ENCODE measurements at regions not wholly inside any gene's neighbourhood (a gene's known extent, or its start where the extent isn't known, plus 50 kb on each side); places are given as distances from the start of the nearest gene placed in this dataset.

- DNase-seq (no peak), ATAC-seq (no peak)
- H3K4me3 ChIP-seq: no peak overlapping the region
- no peaks in the 10 kb centered on the region for H3K9me3 ChIP-seq
- no peaks in the 10 kb centered on the region for H3K27me3 ChIP-seq (ENCODE audit: insufficient read depth in 3 of 3, low read length in 2 of 3)
- no peak overlapping the region for H3K27ac ChIP-seq
- H3K4me1 ChIP-seq: no peaks in the 10 kb centered on the region
- intact Hi-C loops (cut with DNase I): no loop called here
- TF ChIP-seq CTCF (IDR thresholded peaks at IDR 0.05): no peak
- WGBS, 3 donors: 90 to 92% (median 91%) methylated on average over 3 of the region's 3 CpGs
- no peaks in the 10 kb centered on the region for H3K36me3 ChIP-seq (ENCODE audit: insufficient read depth in 1 of 2, low read depth in 1 of 2)
These were observed 396.1 kb downstream of the PAX1 start for GRCh38 chr20:22101606-22102005.

- Histone ChIP-seq H3K4me3 (no peak overlapping the region), H3K36me3 (ENCODE audit: insufficient read depth in 1 of 2, low read depth in 1 of 2) (no peaks in the 10 kb centered on the region), H3K27ac (no peak overlapping the region), H3K4me1 (no peaks in the 10 kb centered on the region), H3K9me3 (no peaks in the 10 kb centered on the region), H3K27me3 (ENCODE audit: insufficient read depth in 3 of 3, low read length in 2 of 3) (no peaks in the 10 kb centered on the region)
- ATAC-seq (no peak), DNase-seq (no peak)
- intact Hi-C loops (cut with DNase I): no loop called here
- TF ChIP-seq CTCF (IDR thresholded peaks at IDR 0.05): no peak
- WGBS, 3 donors: 22 to 31% (median 25%) methylated on average over 6 of the region's 6 CpGs
These were observed 395.2 kb downstream of the PAX1 start for GRCh38 chr20:22100686-22101085.

GRCh38 chr20:22099348-22099747, 393.9 kb downstream of the PAX1 start:
- Histone ChIP-seq H3K27ac (no peak overlapping the region), H3K9me3 (no peaks in the 10 kb centered on the region), H3K27me3 (ENCODE audit: insufficient read depth in 3 of 3, low read length in 2 of 3) (no peaks in the 10 kb centered on the region), H3K4me3 (no peak overlapping the region), H3K36me3 (ENCODE audit: insufficient read depth in 1 of 2, low read depth in 1 of 2) (no peaks in the 10 kb centered on the region), H3K4me1 (no peaks in the 10 kb centered on the region)
- intact Hi-C loops (cut with DNase I): no loop called here
- ATAC-seq (no peak), DNase-seq (no peak)
- TF ChIP-seq CTCF (IDR thresholded peaks at IDR 0.05): no peak
- WGBS, 3 donors: 83 to 87% (median 85%) methylated on average over 3 of the region's 3 CpGs

GRCh38 chr20:22098511-22098910, 393.0 kb downstream of the PAX1 start:
- Histone ChIP-seq H3K27ac (no peak overlapping the region), H3K9me3 (peaks cover 3% of the 10 kb centered on the region), H3K4me3 (no peak overlapping the region), H3K27me3 (ENCODE audit: insufficient read depth in 3 of 3, low read length in 2 of 3) (no peaks in the 10 kb centered on the region), H3K36me3 (ENCODE audit: insufficient read depth in 1 of 2, low read depth in 1 of 2) (no peaks in the 10 kb centered on the region), H3K4me1 (no peaks in the 10 kb centered on the region)
- 35 to 46% (median 43%) methylated on average over 2 of the region's 2 CpGs for WGBS, 3 donors
- DNase-seq (no peak), ATAC-seq (no peak)
- intact Hi-C loops (cut with DNase I): no loop called here
- no peak for TF ChIP-seq CTCF (IDR thresholded peaks at IDR 0.05)

GRCh38 chr20:22093122-22093521, 387.7 kb downstream of the PAX1 start:
- no peaks in the 10 kb centered on the region for H3K27me3 ChIP-seq (ENCODE audit: insufficient read depth in 3 of 3, low read length in 2 of 3)
- H3K27ac ChIP-seq: no peak overlapping the region
- H3K9me3 ChIP-seq: peaks cover 20% of the 10 kb centered on the region
- no peaks in the 10 kb centered on the region for H3K36me3 ChIP-seq (ENCODE audit: insufficient read depth in 1 of 2, low read depth in 1 of 2)
- WGBS, 3 donors: 39 to 45% (median 42%) methylated on average over 1 of the region's 1 CpG
- no peak for ATAC-seq
- DNase-seq: no peak
- H3K4me1 ChIP-seq: no peaks in the 10 kb centered on the region
- TF ChIP-seq CTCF (IDR thresholded peaks at IDR 0.05): no peak
- intact Hi-C loops (cut with DNase I): no loop called here
- H3K4me3 ChIP-seq: no peak overlapping the region
